MM.1S (cell line): ENCODE measurements at regions not wholly inside any gene's neighbourhood (a gene's known extent, or its start where the extent isn't known, plus 50 kb on each side); places are given as distances from the start of the nearest gene placed in this dataset.

Experiments
- EZH2 ChIP-seq: fragments of 300-600 bp; sonication (generic); optimal IDR thresholded peaks from 2 replicates; pipeline ENCODE3; 2017; ENCODE audit warnings: low read depth, mild to moderate bottlenecking, antibody characterized with exemption, low read length, mixed read lengths
- EZH2phosphoT487 ChIP-seq: fragments of 300-600 bp; sonication (generic); IDR thresholded peaks from 2 replicates; pipeline ENCODE4 v1.6.1; 2018; ENCODE audit warnings: antibody characterized with exemption, low read length
- TF ChIP-seq, protein P1 (sequence below): fragments of 300-600 bp; sonication (generic); IDR thresholded peaks from 2 replicates; pipeline ENCODE4 v1.5.1; 2016; ENCODE audit warnings: antibody characterized with exemption, low read length, mixed read lengths

DNA sequence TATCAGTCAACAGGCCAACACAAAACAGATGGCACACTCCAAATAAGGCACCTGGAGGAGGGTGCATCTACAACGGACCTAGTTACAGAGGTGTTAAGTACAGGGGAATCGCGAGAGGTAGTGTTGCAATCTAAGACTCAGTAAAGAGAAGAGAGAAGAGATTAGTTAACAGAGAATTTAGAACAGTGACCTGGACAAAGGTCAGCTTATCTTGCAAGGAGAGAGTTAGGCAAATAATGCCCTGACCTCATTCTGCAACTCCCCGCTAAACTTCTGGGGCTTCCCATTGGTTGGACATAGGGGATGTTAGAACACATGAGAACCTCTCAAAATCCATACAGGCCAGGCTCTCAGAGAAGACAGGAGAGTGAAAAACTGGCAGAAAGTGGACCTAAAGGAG, 289.4 kb upstream of the GK2 start:
- TF ChIP-seq, protein P1, sequence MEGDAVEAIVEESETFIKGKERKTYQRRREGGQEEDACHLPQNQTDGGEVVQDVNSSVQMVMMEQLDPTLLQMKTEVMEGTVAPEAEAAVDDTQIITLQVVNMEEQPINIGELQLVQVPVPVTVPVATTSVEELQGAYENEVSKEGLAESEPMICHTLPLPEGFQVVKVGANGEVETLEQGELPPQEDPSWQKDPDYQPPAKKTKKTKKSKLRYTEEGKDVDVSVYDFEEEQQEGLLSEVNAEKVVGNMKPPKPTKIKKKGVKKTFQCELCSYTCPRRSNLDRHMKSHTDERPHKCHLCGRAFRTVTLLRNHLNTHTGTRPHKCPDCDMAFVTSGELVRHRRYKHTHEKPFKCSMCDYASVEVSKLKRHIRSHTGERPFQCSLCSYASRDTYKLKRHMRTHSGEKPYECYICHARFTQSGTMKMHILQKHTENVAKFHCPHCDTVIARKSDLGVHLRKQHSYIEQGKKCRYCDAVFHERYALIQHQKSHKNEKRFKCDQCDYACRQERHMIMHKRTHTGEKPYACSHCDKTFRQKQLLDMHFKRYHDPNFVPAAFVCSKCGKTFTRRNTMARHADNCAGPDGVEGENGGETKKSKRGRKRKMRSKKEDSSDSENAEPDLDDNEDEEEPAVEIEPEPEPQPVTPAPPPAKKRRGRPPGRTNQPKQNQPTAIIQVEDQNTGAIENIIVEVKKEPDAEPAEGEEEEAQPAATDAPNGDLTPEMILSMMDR: no peak
- TF ChIP-seq EZH2phosphoT487 (no peak), EZH2 (no peak)
